ENCODE measurements at regions not wholly inside any gene's neighbourhood (a gene's known extent, or its start where the extent isn't known, plus 50 kb on each side); places are given as distances from the start of the nearest gene placed in this dataset.

DNA sequence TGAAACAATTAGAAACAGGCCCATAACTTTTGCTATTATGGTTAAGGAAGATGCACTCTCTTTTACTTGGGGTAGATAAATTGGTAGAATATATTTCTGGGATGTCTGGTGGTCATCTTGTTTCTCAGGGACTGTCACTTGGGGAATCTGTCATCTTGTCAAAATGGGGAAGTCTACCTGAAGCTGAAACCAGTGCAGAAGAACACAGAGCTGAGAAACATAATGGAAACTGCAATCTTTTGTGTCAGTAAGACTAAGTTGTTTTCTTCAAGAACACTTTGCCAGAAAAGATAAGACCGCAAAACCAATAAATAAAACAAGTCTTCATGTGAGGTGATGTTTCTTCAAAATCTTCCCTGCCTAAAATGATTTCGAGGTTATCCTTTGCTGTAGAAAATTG is 92.0 kb downstream of the NAA11 start:
- no peak for DNase-seq (ENCODE audit: extremely low read depth, insufficient read length)
- no peaks in the 10 kb centered on the region for H3K36me3 ChIP-seq (ENCODE audit: control insufficient read depth, insufficient read depth, low read length)
- no peak overlapping the region for H3K4me3 ChIP-seq (replicated peaks; ENCODE audit: low read depth, low read length)
- H3K27me3 ChIP-seq (replicated peaks; ENCODE audit: control insufficient read depth, insufficient read depth, low read length) = no peaks in the 10 kb centered on the region
- TF ChIP-seq CTCF (IDR thresholded peaks at IDR 0.05; ENCODE audit: insufficient read depth, low read length, poor library complexity, severe bottlenecking) = no peak

DNA sequence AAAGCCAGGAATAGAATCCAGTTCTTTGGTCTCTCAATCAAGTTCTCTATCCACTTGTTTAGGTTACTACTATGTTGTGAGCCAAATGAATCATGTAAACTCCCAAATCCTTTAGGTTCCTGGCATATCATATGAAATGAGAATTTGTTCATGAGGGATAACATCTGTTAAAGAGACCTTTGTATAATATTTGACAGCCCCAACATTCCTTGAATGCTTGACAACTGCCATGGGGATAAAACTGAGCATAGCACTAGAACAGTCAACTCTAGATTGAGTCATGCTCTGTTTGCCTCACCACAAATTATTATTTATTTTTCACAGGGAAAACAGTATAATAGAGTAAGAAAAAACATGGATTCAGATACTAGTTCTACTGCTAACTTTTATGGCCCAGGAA is 93.3 kb downstream of the NAA11 start:
- no peak for TF ChIP-seq CTCF (IDR thresholded peaks at IDR 0.05; ENCODE audit: insufficient read depth, low read length, poor library complexity, severe bottlenecking)
- H3K27me3 ChIP-seq (replicated peaks; ENCODE audit: control insufficient read depth, insufficient read depth, low read length) = no peaks in the 10 kb centered on the region
- H3K4me3 ChIP-seq (replicated peaks; ENCODE audit: low read depth, low read length) = no peak overlapping the region
- H3K36me3 ChIP-seq (ENCODE audit: control insufficient read depth, insufficient read depth, low read length) = no peaks in the 10 kb centered on the region
- DNase-seq (ENCODE audit: extremely low read depth, insufficient read length) = no peak

- no peak overlapping the region for H3K4me3 ChIP-seq (replicated peaks; ENCODE audit: low read depth, low read length)
- H3K36me3 ChIP-seq (ENCODE audit: control insufficient read depth, insufficient read depth, low read length) = no peaks in the 10 kb centered on the region
- H3K27me3 ChIP-seq (replicated peaks; ENCODE audit: control insufficient read depth, insufficient read depth, low read length) = no peaks in the 10 kb centered on the region
- no peak for DNase-seq (ENCODE audit: extremely low read depth, insufficient read length)
- no peak for TF ChIP-seq CTCF (IDR thresholded peaks at IDR 0.05; ENCODE audit: insufficient read depth, low read length, poor library complexity, severe bottlenecking)
Measured at GRCh38 chr4:79227860-79228259, 98.0 kb downstream of the NAA11 start.

DNA sequence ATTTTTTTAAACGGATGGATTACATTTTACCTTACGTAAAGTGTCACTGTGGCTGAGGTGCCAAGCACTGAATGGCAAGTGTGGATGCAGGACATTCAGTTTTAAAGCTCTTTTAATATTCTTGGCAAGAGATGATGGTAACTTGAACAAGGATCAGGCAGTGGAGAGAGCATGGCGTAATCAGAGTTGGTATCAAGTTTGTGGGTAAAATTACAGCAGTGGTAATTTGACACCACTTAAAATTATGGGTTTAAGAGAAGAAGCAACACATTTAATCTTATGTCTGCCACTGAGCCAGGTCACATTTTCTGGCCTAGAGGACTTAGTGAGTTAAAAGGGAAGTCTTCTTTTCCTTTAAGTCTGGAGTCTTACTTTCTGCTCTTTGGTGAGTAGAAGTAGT is 100.5 kb downstream of the NAA11 start:
- H3K4me3 ChIP-seq (replicated peaks; ENCODE audit: low read depth, low read length) = no peak overlapping the region
- no peak for TF ChIP-seq CTCF (IDR thresholded peaks at IDR 0.05; ENCODE audit: insufficient read depth, low read length, poor library complexity, severe bottlenecking)
- no peak for DNase-seq (ENCODE audit: extremely low read depth, insufficient read length)
- no peaks in the 10 kb centered on the region for H3K27me3 ChIP-seq (replicated peaks; ENCODE audit: control insufficient read depth, insufficient read depth, low read length)
- no peaks in the 10 kb centered on the region for H3K36me3 ChIP-seq (ENCODE audit: control insufficient read depth, insufficient read depth, low read length)

- no peaks in the 10 kb centered on the region for H3K27me3 ChIP-seq (replicated peaks; ENCODE audit: control insufficient read depth, insufficient read depth, low read length)
- DNase-seq (ENCODE audit: extremely low read depth, insufficient read length) = no peak
- no peaks in the 10 kb centered on the region for H3K36me3 ChIP-seq (ENCODE audit: control insufficient read depth, insufficient read depth, low read length)
- TF ChIP-seq CTCF (IDR thresholded peaks at IDR 0.05; ENCODE audit: insufficient read depth, low read length, poor library complexity, severe bottlenecking) = no peak
- no peak overlapping the region for H3K4me3 ChIP-seq (replicated peaks; ENCODE audit: low read depth, low read length)
Measured at GRCh38 chr4:79224777-79225104, 101.1 kb downstream of the NAA11 start.

- Histone ChIP-seq H3K27me3 (replicated peaks; ENCODE audit: control insufficient read depth, insufficient read depth, low read length) (no peaks in the 10 kb centered on the region), H3K4me3 (replicated peaks; ENCODE audit: low read depth, low read length) (no peak overlapping the region), H3K36me3 (ENCODE audit: control insufficient read depth, insufficient read depth, low read length) (no peaks in the 10 kb centered on the region)
- TF ChIP-seq CTCF (IDR thresholded peaks at IDR 0.05; ENCODE audit: insufficient read depth, low read length, poor library complexity, severe bottlenecking) = no peak
- DNase-seq (ENCODE audit: extremely low read depth, insufficient read length) = no peak
Measured at GRCh38 chr4:79223993-79224776, 101.7 kb downstream of the NAA11 start.
